Activated CD8-positive, alpha-beta memory T cell treated with anti-CD3 and anti-CD28 coated beads for 48 hours (primary cell): ENCODE measurements at regions not wholly inside any gene's neighbourhood (a gene's known extent, or its start where the extent isn't known, plus 50 kb on each side); places are given as distances from the start of the nearest gene placed in this dataset.
"Not testable (repeated sequence)": the region's sequence is repeated elsewhere in the genome, so short reads cannot be mapped to it uniquely, and the experiment has no call there.

Experiments used
- DNase-seq, 3 experiments: peaks; one replicate each; pipeline ENCODE4 v3.0.0-alpha.2; 2020; ENCODE audit warnings: low read depth in 2 of 3, low spot score in 2 of 3

DNA sequence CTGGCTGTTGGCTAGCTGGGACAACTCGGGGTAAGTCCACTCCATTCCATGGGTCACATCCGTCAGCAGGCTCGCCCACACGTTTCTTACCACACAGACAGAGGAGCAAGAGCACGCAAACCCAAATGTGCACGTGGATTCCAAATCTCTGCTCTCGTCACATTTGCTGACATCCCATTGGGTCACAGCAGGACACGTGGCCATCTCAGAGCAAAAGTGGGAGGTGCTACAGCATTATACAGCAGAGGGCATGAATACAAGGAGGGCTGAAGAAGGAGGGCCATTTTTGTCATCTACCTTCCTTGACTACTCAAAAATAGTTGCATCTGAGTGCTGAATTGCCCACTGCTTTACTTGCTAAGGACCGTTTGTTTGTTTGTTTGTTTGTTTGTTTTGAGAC is 84.7 kb downstream of the RBBP6 start:
- DNase-seq, result no peak

DNA sequence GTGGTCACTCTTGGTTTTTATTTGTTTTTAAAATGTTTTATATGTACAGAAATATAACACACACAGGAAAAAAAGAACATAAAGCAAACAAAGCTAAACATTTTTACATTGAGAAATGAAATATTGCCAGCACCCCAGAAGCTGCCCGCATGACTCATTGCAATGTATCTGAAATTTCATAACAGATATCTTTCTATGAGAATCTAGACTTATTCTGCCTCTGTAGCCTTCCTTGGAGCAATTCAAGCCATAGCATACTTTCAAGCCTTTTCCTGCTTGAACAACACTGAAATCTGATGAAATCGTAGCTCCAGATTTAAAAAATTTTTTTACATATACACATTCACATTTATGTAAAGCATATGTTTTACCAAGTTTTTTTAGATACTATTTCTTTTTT is 86.9 kb downstream of the RBBP6 start:
- DNase-seq, result no peak

DNA sequence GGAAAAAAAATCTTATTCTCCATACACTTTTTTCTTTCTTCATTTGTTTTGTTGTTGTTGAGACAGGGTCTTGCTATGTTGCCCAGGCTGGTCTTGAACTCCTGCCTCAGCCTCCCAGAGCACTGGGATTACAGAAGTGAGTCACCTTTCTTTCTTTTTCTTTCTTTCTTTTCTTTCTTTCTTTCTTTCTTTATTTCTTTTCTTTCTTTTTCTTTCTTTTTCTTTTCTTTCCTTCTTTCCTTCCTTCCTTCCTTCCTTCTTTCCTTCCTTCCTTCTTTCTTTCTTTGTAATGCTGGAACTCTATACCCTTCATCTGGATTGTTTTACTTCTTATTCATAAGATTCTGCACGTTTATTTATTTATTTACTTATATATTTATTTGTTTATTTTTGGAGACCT is 94.5 kb upstream of the TNRC6A start:
- no peak for DNase-seq

DNA sequence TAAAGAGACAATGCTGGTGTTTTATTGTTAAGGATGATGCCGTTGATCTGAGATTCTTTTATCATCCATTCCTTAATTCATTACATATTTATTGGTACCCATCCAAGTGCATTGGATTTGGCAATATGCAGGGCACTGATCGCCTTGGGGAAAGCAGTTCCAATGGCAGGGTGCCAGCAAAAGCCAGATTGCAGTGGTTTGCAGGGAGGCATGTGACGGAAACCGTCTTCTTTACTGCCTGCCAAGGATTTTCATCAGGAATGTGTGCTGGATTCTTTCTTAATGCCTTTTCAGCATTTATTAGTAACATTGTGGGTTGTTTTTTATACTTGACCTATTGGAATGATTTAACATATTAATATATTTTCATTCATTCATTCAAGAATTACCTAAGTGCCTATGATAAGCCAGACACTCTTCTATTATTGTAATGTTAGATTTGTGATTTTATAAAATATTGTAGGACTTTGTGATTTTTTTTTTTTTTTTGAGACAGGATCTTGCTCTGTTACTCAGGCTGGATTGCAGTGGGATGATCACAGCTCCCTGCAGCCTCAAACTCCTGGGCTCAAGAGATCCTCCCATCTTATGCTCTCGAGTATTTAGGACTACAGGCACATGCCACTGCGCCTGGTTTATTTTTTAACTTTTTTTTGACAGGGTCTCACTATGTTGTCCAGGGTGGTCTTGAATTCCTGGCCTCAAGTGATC is 93.4 kb upstream of the TNRC6A start:
- no peak for DNase-seq

DNA sequence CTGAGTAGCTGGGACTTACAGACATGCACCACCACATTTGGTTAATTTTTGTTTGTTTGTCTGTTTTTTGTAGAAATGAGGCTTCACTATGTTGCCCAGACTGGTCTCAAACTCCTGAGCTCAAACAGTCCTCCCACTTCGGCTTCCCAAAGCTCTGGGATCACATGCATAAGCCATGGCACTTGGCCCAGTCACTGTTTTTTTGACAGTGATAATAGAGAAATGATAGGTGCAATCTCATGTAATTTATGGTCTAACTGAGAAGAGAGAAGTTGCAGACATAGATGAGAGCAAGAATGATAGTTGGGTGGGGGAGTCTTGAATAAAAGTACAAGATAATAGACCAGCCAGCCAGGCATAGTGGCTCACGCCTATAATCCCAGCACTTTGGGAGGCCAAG is 89.7 kb upstream of the TNRC6A start:
- no peak for DNase-seq

DNA sequence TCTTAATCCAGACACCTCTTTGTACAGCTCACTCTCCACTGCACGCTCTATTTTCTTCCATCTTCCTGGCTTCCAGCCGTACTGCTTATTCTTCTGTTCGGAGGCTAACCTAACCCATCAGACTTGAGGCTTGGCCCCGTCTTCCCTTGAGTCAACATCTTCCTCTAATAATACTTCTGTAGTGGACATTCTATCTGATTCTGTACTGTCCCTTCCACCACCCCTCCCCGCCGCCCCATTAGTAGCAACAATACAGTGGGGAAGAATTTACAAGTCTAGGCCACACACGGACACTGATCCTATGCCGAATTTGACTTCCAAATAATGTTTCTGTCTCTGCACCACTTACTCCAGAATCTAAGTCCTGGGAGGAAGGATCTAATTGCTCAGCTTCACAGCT is 86.0 kb upstream of the TNRC6A start:
- DNase-seq, result no peak

DNA sequence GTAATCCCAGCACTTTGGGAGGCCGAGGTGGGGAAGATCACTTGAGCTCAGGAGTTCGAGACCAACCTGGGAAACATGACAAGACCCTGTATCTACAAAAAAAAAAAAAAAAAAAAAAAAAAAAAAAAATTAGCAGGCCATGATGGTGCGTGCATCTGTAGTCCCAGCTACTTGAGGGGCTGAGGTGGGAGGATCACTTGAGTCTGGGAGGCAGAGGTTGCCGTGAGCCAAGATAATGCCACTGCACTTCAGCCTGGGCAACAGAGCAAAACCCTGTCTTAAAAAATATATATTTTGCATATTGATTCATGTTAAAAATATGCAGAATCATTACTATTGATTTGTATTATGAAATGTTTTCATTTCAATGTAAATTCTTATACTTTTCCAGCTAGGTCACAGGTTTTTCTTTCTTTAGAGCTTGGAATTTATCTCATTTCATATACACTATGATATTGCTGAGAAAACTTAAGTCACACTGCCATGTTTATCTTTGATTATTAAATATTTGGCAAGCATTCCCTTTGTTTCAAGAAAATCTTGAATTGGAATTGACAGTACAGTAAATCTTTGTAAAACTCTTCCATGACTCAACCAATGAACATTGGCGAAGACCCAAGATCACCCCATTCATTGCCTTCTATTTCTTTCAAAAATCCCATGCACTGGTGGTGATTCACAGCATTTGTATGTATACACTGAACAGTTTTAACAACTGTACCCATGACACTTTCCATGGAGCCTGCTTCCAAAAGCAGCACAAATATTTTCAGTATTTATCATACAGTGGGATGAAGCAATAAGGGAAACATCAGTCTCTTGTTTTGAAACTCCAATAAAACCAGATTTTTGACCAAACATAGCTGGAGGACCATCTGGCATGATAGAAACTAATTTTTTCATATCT is 83.5 kb upstream of the TNRC6A start:
- no peak for DNase-seq

DNA sequence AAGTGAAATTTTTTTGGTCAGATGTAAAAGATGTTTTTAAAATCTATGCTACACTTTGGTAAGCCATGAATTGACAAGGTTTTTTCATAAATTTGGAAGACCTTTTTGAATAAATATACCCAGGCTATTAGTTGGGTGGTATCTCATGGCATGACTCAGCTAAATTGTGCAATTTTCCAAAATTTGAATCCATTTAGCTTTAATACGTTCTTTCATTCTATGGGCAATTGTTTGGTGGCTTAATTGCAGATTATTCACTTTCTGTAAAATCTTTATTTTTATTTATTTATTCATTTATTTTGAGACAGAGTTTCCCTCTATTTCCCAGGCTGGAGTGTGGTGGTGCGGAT is 82.8 kb upstream of the TNRC6A start:
- DNase-seq, result no peak

DNA sequence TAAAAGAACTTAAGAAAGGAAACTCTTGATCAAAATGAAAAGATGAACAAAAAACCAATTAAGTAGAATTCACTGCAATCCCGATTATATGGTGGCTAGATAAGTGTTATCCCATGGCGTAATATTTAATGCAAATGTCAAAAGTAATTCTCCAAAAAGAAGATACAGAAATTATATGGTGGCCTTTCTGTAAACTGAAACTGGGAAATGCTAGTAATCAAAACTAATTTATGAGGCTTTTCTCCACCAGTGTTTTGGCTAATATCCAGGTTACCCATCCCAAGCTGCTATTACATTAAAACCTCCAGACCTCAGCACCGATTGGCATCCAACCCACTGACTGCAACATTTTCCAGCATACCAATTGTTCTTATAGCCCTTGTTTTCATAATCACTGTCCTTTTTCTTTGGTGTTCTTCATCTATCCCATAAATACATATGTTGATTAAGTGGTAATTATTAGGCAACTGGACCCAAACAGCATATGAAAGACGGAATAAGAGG is 77.2 kb upstream of the TNRC6A start:
- DNase-seq, result no peak

DNA sequence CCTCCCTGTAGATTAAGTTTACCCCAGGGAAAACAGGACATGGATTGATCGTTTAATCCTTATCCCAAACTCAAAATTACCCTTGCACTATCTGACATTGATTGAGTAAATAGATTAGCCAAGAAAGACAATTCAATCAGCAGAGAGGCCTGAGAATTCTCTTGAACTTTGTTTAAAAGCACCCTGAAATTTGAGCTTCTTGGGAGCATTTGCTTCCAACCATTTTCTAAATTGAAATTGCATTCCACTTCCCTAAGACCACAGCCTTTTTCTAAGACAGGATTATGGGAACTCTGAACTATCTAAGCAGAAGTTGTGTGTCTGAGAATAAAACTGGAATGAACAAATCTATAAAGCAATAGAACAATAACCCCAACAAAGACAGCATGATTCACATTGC is 76.6 kb upstream of the TNRC6A start:
- DNase-seq, result no peak

DNA sequence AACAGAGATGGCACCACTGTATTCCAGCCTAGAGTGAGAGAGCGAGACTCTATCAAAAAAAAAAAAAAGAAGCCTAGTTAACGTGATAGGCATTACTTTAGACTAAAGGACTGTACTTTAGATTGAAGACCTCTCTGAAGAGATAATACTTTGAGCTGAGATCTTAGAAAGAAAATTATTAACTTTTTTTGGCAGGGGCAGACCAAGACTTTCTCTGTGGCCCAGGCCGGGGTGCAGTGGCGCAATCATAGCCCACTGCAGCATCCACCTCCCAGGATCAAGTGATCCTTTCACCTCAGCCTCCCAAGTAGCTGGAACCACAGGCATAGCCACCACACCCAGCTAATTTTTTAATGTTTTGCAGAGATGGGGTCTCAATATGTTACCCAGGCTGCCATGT is 75.7 kb upstream of the TNRC6A start:
- DNase-seq, result no peak

DNA sequence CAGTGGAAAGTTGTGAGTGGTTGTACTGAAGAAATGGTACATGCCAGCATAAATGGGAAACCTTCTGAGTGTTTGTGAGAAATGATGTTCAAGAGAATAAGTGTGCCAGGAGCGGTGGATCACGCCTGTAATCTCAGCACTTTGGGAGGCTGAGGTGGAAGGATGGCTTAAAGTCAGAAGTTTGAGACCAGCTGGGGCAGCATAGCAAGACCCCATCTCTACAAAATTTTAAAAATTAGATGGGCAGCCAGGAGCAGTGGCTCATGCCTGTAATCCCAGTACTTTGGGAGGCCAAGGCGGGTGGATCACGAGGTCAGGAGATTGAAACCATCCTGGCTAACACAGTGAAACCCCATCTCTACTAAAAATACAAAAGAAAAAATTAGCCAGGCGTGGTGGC is 63.5 kb upstream of the TNRC6A start:
- not testable (repeated sequence) for DNase-seq

DNA sequence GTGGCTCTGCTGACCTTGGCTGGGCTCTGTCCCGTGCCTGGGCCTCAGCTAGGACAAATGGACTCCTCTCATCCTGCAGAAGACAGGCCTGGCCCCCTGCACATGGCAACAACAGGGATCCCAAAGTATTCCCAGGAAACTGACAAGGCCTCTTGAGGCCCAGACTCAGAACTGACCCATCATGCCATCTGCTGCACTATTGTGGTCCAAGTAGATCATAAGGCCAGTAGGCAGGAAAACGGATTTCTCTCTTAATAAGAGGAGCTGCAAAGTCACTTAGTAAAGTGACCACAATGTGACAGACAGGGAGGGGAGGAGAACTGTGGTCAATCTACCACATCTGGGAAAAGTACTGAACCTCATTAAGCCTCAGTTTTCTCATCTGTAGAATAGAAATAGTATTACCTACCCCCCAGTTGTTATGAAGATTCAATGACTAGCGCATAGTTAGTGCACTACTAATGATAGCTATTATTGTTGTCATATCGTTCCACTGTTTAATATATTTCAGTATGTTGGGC is 62.1 kb upstream of the TNRC6A start:
- no peak for DNase-seq

DNA sequence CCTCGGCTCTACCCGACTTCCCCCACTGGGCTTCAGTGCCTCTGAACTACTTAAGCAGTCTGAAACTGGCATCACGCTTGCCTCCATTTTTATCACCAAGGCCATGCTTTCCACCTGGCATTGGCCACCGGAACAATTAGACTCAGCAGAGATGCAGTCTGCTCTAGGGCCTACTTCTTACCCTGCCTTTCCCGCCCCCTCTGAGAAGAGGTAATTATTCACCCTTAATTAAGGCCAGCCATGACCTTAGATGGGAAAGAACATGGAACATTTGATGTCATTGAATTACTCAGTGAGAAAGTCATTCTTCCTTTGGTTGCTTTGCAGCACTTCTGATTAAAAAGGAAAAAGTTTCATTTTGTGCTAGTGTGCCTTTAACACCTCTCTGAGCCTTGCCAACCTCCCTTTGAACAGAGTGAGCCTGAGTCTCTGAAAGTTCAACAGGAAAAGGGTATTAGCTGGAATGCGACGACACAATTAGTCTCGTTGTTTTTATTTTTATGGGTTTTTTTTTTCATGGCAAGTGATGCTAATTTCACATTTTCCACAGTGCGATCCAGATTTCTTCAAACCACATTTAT is 60.9 kb upstream of the TNRC6A start:
- peak in 1 of 3 experiments; percentile 36 for DNase-seq

DNA sequence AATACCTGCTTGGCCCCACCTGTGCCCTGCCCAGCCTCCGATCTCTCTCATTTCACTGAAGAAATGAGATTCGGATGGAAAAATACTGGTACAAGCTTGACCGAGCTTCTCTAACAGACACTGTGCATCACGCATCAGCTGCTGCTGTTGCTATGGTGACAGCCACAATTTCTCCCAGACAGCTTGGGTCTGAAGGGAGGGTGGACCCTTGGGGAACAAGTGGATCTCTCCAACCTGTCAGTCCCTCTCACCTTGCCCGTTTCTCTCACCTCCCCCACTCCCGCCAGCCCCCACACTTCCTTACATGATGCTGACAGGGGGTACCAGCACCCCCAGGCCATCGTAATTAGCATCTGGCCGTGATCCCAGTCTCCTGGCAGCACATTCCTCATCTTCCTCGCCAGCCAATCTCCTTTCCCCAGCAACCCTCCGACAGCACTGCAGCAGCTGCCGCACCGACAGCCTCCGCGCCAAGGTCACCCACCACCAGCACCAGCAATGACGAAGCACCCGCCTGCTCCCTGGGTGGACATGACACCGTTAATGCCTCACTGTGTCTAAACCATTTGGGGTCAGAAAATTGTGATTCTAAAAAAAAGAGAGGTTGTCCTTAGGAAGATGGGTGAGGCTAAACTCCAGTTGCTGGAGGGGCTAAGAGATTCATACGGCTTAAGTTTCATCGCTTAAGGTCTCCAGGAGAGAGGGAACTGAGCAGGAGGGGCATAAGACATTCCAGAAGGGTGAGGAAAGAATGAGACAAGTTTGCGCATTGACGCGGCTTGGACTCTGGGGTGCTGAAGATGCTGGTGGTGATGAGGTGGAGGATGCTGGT is 58.6 kb upstream of the TNRC6A start:
- no peak for DNase-seq

DNA sequence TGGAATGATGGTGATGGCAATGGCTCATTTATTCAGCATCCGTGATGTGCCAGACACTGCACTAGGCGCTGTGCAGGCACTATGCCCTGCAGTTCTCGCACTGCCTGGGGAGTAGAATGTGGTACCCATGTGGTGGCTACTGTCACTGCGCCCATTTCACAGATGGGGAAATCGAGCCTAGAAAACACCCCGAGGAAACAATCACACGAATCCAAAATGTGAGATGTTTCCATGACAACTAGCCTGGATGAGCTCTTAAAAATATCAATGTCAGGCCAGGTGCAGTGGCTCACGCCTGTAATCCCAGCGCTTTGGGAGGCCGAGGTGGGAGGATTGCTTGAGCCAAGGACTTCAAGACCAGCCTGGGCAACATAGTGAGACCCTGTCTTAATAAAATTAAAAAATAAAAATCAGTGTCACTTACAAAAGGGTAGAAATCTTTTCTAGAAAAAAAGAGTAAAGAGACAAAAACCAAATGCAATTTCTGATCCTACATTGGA is 57.9 kb upstream of the TNRC6A start:
- no peak for DNase-seq

DNA sequence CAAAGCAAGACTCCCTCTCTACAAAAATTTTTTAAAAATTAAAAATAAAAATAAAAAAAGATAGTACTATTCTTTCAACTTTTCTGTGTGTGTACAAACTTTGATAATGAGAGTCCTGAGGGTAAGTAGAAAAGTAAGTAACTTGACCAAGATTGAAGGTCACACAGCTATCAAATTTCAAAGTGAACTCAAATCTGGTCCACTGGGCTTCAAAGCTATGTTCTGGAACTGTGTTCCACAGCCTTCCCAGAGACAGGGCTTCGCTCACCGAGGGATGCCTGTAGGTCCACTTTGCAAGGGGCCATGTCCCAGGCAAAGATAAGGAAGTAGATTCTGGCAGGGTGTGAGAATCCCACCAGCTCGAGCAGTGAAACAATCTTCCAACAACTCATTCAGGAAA is 56.3 kb upstream of the TNRC6A start:
- DNase-seq, result no peak

DNA sequence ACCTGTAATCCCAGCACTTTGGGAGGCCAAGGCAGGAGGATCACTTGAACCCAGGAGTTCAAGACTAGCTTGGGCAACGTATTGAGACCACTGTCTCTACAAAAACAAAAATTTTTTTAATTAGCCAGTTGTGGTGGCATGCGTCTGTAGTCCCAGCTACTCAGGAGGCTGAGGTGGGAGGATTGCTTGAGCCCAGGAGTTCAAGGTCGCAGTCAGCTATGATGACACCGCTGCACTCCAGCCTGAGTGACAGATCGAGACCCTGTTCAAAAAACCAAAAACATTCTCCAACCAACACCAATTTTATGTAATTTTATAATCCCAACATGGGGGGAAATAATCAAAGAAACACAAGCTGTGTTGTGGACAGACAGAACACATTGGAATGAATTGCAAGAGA is 54.6 kb upstream of the TNRC6A start:
- no peak for DNase-seq

DNA sequence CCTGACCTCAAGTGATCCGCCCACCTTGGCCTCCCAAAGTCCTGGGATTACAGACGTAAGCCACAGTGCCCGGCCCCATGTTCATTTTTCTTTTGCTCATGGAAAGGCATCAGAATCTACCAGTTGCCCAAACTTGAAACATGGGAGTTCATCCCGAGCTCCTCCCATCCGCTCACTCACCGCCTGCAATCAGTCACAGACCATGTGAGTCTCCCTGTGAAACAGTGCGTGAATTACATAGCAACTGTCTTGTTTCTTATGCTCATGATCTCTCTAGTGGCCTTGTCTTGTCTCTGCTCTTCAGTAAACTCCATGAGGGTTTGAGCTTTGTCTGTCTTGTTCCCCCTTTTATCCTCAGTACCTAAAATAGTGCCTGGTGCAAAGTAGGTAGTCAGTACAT is 52.1 kb upstream of the TNRC6A start:
- no peak for DNase-seq
